ENCODE measurements at regions not wholly inside any gene's neighbourhood (a gene's known extent, or its start where the extent isn't known, plus 50 kb on each side); places are given as distances from the start of the nearest gene placed in this dataset.

DNA sequence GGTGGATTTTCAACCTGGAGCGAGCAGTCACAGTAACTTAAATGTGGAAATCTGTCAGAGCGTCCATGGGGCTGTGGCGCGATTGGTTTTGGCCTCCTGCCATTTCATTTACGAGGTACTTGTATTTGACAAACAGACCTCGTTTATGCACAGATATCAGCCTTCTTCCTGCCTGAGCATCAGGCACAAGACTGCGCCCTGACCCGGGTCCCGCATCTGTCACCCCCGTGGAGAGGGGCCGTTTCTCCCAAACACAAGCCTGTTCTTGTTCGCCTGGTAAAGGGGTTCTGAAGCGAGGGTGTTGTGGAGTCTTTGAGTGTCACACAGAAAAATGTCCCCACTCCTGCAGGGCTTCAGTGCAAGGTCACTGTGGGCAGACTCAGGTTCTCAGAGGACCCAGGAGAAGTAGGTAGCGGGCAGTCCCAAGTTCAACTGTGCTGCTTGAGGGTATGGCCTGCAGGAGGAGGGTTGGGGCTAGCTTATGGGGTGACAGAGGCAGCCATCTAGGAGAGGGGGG lies 202.3 kb downstream of the URI1 start (continued):
- TF ChIP-seq KLF16 (tag by site-specific recombination; IDR thresholded peaks at IDR 0.05) (no peak), ZNF366 (tag by site-specific recombination; conservative IDR thresholded peaks at IDR 0.05) (no peak), ZBTB20 (tag by site-specific recombination; IDR thresholded peaks at IDR 0.05) (no peak), ZFP3 (tag by site-specific recombination; IDR thresholded peaks at IDR 0.05; ENCODE audit: low read depth) (no peak), ZNF544 (tag by site-specific recombination; IDR thresholded peaks at IDR 0.05) (no peak), GLI2 (tag by site-specific recombination; IDR thresholded peaks at IDR 0.05; ENCODE audit: borderline replicate concordance, low read depth) (no peak), ZNF169 (tag by site-specific recombination; IDR thresholded peaks at IDR 0.05) (no peak), ZNF658 (tag by site-specific recombination; IDR thresholded peaks at IDR 0.05) (no peak), ZNF157 (tag by site-specific recombination; IDR thresholded peaks at IDR 0.05) (no peak), MYNN (tag by site-specific recombination; IDR thresholded peaks at IDR 0.05; ENCODE audit: borderline replicate concordance) (no peak), ZNF529 (tag by site-specific recombination; IDR thresholded peaks at IDR 0.05; ENCODE audit: insufficient replicate concordance) (no peak), ZNF785 (tag by site-specific recombination; IDR thresholded peaks at IDR 0.05) (no peak), ZNF426 (tag by site-specific recombination; IDR thresholded peaks at IDR 0.05) (no peak), ZNF302 (tag by site-specific recombination; IDR thresholded peaks at IDR 0.05; ENCODE audit: low read depth) (no peak), ZNF391 (tag by site-specific recombination; IDR thresholded peaks at IDR 0.05; ENCODE audit: borderline replicate concordance, low read depth) (no peak), ZNF473 (tag by site-specific recombination; IDR thresholded peaks at IDR 0.05) (no peak)
- TF ChIP-seq, protein P1, sequence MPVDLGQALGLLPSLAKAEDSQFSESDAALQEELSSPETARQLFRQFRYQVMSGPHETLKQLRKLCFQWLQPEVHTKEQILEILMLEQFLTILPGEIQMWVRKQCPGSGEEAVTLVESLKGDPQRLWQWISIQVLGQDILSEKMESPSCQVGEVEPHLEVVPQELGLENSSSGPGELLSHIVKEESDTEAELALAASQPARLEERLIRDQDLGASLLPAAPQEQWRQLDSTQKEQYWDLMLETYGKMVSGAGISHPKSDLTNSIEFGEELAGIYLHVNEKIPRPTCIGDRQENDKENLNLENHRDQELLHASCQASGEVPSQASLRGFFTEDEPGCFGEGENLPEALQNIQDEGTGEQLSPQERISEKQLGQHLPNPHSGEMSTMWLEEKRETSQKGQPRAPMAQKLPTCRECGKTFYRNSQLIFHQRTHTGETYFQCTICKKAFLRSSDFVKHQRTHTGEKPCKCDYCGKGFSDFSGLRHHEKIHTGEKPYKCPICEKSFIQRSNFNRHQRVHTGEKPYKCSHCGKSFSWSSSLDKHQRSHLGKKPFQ (tag by site-specific recombination; IDR thresholded peaks at IDR 0.05), result no peak
- TF ChIP-seq, protein P2, sequence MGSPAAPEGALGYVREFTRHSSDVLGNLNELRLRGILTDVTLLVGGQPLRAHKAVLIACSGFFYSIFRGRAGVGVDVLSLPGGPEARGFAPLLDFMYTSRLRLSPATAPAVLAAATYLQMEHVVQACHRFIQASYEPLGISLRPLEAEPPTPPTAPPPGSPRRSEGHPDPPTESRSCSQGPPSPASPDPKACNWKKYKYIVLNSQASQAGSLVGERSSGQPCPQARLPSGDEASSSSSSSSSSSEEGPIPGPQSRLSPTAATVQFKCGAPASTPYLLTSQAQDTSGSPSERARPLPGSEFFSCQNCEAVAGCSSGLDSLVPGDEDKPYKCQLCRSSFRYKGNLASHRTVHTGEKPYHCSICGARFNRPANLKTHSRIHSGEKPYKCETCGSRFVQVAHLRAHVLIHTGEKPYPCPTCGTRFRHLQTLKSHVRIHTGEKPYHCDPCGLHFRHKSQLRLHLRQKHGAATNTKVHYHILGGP (tag by site-specific recombination; IDR thresholded peaks at IDR 0.05), result no peak
- TF ChIP-seq, protein P3, sequence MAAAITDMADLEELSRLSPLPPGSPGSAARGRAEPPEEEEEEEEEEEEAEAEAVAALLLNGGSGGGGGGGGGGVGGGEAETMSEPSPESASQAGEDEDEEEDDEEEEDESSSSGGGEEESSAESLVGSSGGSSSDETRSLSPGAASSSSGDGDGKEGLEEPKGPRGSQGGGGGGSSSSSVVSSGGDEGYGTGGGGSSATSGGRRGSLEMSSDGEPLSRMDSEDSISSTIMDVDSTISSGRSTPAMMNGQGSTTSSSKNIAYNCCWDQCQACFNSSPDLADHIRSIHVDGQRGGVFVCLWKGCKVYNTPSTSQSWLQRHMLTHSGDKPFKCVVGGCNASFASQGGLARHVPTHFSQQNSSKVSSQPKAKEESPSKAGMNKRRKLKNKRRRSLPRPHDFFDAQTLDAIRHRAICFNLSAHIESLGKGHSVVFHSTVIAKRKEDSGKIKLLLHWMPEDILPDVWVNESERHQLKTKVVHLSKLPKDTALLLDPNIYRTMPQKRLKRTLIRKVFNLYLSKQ (tag by site-specific recombination; IDR thresholded peaks at IDR 0.05; ENCODE audit: borderline replicate concordance), result no peak
- TF ChIP-seq, protein P4, sequence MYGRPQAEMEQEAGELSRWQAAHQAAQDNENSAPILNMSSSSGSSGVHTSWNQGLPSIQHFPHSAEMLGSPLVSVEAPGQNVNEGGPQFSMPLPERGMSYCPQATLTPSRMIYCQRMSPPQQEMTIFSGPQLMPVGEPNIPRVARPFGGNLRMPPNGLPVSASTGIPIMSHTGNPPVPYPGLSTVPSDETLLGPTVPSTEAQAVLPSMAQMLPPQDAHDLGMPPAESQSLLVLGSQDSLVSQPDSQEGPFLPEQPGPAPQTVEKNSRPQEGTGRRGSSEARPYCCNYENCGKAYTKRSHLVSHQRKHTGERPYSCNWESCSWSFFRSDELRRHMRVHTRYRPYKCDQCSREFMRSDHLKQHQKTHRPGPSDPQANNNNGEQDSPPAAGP (tag by site-specific recombination; IDR thresholded peaks at IDR 0.05), result no peak
- TF ChIP-seq, protein P5, sequence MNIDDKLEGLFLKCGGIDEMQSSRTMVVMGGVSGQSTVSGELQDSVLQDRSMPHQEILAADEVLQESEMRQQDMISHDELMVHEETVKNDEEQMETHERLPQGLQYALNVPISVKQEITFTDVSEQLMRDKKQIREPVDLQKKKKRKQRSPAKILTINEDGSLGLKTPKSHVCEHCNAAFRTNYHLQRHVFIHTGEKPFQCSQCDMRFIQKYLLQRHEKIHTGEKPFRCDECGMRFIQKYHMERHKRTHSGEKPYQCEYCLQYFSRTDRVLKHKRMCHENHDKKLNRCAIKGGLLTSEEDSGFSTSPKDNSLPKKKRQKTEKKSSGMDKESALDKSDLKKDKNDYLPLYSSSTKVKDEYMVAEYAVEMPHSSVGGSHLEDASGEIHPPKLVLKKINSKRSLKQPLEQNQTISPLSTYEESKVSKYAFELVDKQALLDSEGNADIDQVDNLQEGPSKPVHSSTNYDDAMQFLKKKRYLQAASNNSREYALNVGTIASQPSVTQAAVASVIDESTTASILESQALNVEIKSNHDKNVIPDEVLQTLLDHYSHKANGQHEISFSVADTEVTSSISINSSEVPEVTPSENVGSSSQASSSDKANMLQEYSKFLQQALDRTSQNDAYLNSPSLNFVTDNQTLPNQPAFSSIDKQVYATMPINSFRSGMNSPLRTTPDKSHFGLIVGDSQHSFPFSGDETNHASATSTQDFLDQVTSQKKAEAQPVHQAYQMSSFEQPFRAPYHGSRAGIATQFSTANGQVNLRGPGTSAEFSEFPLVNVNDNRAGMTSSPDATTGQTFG (tag by site-specific recombination; IDR thresholded peaks at IDR 0.05; ENCODE audit: borderline replicate concordance), result no peak
- TF ChIP-seq, protein P6, sequence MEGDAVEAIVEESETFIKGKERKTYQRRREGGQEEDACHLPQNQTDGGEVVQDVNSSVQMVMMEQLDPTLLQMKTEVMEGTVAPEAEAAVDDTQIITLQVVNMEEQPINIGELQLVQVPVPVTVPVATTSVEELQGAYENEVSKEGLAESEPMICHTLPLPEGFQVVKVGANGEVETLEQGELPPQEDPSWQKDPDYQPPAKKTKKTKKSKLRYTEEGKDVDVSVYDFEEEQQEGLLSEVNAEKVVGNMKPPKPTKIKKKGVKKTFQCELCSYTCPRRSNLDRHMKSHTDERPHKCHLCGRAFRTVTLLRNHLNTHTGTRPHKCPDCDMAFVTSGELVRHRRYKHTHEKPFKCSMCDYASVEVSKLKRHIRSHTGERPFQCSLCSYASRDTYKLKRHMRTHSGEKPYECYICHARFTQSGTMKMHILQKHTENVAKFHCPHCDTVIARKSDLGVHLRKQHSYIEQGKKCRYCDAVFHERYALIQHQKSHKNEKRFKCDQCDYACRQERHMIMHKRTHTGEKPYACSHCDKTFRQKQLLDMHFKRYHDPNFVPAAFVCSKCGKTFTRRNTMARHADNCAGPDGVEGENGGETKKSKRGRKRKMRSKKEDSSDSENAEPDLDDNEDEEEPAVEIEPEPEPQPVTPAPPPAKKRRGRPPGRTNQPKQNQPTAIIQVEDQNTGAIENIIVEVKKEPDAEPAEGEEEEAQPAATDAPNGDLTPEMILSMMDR (tag by site-specific recombination; IDR thresholded peaks at IDR 0.05), result no peak
- TF ChIP-seq, protein P7, sequence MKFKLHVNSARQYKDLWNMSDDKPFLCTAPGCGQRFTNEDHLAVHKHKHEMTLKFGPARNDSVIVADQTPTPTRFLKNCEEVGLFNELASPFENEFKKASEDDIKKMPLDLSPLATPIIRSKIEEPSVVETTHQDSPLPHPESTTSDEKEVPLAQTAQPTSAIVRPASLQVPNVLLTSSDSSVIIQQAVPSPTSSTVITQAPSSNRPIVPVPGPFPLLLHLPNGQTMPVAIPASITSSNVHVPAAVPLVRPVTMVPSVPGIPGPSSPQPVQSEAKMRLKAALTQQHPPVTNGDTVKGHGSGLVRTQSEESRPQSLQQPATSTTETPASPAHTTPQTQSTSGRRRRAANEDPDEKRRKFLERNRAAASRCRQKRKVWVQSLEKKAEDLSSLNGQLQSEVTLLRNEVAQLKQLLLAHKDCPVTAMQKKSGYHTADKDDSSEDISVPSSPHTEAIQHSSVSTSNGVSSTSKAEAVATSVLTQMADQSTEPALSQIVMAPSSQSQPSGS (tag by site-specific recombination; IDR thresholded peaks at IDR 0.05; ENCODE audit: low read depth), result no peak
- TF ChIP-seq, protein P8, sequence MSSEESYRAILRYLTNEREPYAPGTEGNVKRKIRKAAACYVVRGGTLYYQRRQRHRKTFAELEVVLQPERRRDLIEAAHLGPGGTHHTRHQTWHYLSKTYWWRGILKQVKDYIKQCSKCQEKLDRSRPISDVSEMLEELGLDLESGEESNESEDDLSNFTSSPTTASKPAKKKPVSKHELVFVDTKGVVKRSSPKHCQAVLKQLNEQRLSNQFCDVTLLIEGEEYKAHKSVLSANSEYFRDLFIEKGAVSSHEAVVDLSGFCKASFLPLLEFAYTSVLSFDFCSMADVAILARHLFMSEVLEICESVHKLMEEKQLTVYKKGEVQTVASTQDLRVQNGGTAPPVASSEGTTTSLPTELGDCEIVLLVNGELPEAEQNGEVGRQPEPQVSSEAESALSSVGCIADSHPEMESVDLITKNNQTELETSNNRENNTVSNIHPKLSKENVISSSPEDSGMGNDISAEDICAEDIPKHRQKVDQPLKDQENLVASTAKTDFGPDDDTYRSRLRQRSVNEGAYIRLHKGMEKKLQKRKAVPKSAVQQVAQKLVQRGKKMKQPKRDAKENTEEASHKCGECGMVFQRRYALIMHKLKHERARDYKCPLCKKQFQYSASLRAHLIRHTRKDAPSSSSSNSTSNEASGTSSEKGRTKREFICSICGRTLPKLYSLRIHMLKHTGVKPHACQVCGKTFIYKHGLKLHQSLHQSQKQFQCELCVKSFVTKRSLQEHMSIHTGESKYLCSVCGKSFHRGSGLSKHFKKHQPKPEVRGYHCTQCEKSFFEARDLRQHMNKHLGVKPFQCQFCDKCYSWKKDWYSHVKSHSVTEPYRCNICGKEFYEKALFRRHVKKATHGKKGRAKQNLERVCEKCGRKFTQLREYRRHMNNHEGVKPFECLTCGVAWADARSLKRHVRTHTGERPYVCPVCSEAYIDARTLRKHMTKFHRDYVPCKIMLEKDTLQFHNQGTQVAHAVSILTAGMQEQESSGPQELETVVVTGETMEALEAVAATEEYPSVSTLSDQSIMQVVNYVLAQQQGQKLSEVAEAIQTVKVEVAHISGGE (tag by site-specific recombination; conservative IDR thresholded peaks at IDR 0.05; ENCODE audit: low read depth), result peak; percentile 96
